22Rv1 (cell line): ENCODE measurements at regions not wholly inside any gene's neighbourhood (a gene's known extent, or its start where the extent isn't known, plus 50 kb on each side); places are given as distances from the start of the nearest gene placed in this dataset.

ENCODE experiments used
- CTCF ChIP-seq: fragments of 450-650 bp; IDR thresholded peaks from 2 replicates; pipeline ENCODE4 v1.5.1; 2017; ENCODE audit warnings: mild to moderate bottlenecking
- ZFX ChIP-seq: fragments of 450-650 bp; IDR thresholded peaks from 2 replicates; pipeline ENCODE4 v1.6.1; 2017; ENCODE audit warnings: antibody characterized with exemption, borderline replicate concordance

DNA sequence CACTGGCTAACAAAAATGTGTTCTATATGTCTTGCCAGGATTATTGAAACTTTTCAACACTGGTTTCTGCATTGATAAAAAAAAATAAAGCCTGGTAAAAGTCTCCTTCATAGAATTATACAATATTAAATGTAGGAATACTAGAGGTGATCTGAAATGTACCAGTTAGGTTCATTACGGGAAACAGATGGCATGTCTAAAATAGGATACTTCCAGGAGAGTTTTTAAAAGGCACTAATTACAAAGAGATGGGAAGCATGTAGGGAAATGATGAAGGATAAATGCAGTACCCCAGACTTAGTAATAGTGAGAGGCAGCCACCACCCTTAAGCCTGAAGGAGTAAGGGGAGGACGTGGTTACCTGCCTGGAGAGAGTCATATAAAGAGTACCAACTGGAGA is 107.0 kb upstream of the NPSR1 start:
- TF ChIP-seq CTCF (no peak), ZFX (no peak)
